NCI-H748 (cell line): ENCODE measurements at regions not wholly inside any gene's neighbourhood (a gene's known extent, or its start where the extent isn't known, plus 50 kb on each side); places are given as distances from the start of the nearest gene placed in this dataset.

Experiments used
- DNase-seq: peaks from one replicate; lab custom pipeline; 2025; ENCODE audit not compliant: unreplicated experiment; lab: John Stamatoyannopoulos, UW

DNA sequence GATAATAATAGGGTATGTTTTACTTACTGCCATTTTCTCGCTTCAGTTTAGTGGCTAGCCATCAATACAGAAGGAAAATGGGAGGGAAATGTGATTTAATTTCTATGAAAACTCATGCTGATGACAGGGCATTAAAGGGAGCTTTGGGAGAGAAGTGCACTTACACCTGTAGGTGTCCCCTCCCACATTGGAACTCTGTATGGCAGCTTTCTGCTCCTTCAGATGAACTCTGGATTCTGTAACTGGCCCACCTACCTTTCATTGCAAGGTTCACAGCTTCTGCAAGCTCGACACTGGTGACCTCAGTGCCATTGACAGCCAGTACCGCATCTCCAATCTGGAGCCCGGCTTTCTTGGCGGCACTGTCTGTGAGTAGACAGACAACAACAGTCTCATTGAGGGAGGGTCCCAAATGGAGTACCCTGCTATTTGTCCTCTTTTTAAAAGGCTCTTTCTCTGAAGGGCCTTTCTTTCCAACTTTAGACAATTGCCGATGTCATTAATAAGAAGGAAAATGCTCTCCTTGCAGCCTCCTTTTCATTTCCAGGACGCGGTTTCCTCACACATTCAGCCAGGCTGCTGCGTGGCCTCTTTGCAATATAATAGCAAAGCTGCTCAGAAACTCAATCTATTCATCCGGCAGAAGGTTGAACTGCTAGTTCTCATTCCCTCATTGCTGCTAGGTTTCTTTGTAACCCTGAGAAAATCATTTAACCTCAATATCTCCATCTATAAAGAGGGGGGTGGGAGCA lies 63.6 kb downstream of the NUDT12 start:
- DNase-seq, result no peak

DNA sequence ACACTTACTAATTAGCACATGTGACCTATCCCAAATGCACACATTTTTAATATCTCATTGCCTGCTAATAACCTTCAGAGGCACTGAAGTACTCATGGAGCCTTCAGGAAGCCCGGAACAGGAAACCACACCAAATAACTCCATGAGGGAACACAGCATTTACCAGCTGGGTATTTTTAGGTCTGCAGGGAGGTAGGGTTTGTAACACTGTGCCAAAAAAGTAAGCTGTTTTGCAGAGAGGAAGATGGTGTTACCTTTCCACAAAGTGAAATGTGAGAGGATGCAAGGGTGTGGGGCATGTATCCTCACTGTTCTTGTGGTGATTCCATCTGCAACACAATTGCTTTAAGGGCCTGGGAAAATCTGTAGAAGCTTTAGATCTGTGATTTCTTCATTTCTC lies 64.4 kb downstream of the NUDT12 start:
- no peak for DNase-seq

DNA sequence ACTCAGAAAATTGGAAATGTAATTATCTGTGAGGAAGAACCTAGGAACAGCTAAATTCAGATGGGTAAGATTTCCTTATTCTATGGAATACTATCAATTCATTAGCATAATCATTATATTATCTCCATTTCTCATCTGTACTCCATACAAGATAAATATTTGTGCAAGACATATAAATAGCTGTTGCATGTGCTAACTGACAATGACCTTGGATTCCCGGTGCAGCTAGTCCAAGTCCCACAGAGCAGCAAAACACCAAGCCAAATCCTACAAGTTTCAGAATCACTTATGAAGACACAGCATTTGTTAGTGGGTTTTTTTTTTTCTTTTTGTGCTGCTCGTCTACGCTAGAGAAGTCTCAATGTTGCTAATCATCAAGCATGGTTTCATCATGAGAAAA lies 64.8 kb downstream of the NUDT12 start:
- DNase-seq, result no peak

DNA sequence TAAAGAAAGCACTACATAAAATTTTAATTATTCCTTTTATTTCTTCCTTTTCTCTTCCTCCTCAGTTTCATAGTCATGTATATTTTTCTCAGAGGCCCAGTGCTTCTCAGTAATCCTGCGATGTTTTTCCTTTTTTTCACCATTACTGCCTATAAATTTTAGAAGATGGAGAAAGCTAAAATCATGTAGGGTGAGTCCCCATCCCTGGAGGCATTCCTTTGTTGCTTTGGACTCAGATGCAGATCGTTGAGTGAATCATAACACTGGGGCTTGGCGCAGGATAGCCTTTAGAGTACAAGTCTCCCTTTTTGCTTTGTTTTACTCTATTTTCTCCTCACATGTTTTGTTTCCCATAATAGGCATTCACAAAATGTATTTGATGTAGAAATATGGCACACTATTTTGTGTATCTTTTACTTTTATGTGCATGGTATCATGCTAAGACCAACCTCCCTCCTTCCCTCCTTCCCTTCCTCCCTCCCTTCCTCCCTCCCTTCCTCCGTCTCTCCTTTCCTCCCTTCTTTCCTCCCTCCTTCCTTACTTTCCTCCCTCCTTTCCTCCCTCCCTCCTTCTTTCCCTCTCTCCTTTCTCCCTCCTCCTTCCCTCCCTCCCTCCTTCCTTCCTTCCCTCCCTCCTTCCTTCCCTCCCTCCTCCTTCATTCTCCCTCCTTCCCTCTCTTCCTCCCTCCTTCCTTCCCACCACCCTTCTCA lies 72.4 kb downstream of the NUDT12 start:
- no peak for DNase-seq

DNA sequence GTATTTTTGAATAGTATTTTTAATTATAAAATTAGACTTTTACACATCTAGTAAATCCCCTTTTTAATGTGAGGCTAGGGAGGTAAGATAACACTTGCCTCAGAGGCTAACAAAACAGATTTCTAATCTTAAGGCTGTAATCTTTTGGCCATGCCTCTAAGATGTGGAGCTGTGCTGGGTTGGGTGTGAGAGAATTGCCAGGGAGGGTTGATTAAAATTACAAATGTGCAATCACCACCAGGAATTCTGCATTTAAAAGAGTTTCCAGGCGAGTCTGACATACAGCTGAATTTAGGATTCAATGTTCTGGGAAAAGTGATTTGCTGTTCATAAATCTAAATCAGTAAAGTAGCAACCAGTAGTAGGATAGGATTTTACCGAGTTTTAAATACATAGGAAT lies 73.3 kb downstream of the NUDT12 start:
- no peak for DNase-seq

DNA sequence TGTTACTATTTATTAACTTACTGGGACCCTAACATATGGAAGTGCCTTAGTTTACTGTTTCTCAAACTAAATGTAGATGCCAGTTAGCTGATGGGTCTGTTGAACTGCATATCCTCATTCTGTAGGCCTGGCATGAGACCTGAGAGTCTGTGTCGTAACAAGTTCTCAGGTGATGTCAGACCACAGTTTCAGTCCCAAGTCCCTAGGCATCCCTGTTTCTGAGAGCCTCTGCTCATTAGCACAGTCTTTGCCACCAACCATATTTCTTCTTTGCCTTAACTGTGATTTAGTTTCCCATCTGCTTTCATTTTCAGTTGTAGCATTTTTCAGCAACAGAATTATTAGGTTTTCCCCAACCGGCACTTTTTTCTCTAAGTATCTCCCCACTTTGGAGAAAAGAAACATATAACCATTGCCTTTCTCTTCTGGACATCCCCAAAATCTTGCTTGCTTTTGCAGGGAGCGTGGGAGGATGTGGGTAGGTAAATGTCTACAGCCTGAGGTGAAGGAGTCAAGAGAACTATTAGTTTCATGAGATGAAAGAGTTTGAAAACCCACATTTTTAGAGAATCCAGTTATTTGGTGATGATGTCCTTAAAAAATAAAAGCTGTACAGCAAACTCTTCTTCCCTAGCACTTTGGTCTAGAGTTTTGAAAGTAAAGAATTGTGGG lies 74.6 kb downstream of the NUDT12 start:
- DNase-seq, result no peak

DNA sequence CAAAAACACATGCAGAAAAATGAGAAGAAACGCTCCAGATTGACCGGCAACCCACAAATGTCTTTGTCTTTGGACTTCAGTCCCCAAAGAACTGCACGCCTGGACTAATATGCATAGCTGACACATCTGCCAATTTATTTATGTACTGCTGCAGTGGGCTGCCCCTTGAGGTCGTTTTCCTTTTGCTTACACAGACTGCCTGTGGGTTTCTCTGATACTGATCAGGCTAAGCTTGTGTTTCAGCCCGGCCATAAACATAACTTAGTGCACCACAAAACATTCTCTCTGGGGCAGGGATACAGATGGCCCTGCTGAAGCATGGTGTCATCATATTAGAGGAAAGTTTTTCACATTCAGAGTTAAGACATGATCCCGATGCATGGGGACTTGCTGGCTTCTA lies 75.4 kb downstream of the NUDT12 start:
- no peak for DNase-seq

DNA sequence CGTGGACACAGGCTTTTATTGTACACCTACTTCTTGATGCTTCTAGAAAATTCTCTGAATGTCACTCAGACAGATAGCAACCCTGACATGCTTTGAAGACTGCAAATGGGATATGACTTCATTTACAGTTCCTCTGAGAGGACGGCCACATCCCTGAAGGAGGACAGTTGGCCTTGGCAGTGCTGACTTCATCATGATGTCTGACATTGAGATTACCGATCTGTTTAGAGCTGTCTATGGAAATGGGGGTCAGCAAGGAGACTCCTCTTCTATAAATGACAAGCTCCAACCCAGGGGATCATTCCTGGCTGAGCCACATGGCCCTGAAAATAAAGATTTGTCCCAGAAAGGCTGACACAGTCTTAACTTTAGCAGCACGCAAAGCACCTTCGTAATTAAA lies 75.8 kb downstream of the NUDT12 start:
- DNase-seq, result no peak

DNA sequence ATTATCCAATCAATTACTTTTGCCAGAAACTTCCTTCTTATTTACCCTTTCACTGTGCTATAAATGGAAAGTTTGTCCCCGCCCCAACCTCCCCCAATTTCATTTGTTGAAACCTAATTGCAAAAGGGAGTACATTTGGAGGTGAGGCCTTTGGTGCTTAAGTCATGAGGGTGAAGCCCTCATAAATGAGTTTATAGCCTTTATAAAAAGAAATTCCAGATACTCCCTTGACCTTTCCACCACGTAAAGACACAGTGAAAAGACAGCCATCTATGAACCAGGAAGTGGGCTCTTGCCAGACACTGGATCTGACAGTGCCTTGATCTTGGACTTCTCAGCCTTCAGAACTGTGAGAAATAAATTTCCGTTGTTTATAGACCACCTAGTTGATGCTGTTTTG lies 82.3 kb downstream of the NUDT12 start:
- no peak for DNase-seq

DNA sequence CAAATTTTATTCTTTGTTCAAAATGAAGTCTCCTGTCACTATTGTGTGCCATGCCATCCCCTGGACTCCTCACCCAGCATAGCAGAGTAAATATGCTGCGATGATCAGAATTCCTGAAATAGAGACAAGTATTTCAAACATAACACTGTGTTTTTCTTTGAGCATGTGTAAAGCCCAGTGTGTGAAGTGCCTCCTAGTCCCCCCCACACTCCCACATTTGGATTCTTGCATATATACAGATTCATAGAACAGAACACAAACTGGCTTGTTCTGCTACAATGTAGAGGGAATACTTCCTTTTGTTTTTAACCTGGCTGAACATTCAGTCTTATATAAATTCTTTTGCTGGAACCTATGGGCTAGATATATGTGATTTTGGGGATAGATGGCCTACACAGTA lies 84.9 kb downstream of the NUDT12 start:
- DNase-seq, result no peak

DNA sequence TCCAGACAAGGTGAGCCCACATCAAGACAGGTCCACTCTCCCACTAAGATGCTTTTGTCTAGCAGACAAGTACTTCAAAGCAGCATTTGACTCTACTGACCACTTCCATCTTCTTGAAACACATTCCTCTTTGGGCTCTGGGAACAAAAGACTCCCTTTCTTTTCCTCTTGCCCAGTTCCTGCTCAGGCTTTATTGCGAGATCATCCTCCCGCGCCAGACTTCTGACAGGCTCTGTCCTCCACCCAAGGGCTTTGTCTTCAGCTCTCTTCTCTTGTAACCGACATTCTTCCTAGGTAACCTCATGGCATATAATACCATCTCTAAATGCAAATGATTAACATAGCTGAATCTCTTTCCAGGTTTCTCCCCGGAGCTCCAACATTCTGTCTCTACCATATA lies 85.8 kb downstream of the NUDT12 start:
- DNase-seq, result no peak

DNA sequence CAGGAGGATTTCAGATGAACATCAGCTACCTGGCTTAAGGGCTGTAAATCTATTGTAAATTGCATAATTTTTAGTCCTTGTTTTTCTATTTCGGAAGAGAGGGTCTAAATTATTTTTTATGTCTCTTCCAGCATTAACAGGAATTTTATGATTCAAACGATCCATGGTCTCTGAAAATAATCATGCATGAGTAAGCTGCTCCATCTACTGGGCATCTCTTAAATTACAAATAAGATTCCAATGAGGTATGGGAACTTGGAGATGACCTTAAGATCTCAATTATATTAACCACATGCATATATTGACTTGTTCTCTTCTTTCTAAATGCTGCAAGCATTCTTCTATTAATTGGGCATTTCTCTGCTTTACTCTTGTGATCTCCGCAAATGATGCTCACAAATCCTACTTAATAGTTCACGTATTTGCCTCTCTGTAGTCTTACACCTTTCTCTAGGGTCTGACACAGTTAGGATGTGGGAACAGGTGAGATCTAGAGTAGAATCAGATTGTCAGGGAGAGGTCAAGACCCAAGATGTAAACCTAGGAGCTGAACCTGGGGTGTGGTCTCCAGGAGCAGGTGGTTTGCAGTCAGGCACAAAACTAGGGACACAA lies 86.9 kb downstream of the NUDT12 start:
- DNase-seq, result peak; percentile 61

DNA sequence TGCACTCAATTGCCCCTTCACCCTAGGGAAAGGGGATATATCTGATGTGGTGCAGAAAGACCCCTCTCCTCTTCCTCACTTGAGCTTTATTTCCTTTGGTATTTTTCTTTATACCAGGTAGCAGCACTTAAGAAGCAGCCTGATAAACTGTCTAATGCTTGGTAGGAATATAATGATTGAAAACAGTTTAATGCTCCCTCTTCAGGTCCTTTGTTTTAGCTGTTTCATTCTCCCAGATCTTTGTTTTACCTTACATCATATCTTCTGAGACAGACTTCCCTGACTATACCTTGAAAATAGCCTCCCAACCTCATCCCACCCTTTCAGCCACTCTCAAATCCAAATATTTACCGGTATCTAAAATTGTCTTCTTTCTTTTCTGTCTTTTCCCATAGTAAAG lies 87.9 kb downstream of the NUDT12 start:
- no peak for DNase-seq

DNA sequence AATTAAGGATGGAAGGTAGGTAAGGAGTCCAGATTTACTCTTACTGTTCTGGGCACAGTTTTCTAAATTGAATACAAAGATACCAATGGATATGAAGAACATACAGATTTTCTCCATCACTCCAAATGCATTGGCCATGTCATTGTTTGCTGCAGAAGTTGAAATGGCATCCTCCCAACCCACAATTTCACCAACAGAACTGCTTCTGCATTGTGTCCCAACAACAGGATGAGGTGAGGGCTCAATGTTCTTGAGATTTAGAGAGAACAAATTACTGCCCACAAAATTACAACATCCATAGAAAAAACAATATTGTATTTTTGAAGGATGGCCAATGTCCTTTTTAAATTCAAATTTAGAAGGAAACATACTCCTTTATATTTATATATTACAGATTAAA lies 88.9 kb downstream of the NUDT12 start:
- DNase-seq, result no peak

DNA sequence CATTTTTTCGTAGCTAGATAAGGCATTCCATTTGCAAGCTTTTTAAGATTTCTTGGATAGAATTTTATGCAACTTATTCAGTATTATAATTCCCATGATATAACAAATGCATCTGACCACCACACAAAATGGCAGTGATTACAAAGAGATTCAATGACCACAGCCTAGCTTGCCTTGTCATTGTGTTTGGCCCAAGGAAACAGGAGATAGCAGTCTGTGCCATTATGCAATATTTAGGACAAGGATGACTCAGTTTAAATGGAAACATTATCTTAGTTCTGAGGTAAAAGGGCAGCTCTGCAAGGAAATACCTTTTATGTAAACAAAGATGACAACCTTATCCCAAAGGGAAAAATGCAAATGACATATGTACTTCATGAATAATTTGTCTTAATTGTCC lies 89.8 kb downstream of the NUDT12 start:
- no peak for DNase-seq

DNA sequence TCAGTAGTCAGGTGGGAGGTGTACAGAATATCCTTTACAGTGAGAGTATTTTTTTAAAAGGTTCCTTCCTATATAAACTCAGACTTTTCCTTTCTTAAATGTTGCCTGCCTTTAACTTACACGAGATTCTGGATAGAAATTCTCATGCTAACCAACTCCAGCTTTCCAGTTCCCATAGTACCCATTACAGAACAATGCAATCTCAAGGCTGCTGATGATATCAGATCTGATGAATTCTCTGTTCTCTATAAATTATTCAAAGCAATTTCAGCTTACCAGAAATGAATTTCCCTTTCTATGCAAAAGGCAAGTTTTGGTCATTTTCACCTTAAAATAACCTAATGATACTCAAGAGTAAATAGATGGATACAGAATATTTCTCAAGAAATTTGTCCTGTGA lies 90.3 kb downstream of the NUDT12 start:
- no peak for DNase-seq

DNA sequence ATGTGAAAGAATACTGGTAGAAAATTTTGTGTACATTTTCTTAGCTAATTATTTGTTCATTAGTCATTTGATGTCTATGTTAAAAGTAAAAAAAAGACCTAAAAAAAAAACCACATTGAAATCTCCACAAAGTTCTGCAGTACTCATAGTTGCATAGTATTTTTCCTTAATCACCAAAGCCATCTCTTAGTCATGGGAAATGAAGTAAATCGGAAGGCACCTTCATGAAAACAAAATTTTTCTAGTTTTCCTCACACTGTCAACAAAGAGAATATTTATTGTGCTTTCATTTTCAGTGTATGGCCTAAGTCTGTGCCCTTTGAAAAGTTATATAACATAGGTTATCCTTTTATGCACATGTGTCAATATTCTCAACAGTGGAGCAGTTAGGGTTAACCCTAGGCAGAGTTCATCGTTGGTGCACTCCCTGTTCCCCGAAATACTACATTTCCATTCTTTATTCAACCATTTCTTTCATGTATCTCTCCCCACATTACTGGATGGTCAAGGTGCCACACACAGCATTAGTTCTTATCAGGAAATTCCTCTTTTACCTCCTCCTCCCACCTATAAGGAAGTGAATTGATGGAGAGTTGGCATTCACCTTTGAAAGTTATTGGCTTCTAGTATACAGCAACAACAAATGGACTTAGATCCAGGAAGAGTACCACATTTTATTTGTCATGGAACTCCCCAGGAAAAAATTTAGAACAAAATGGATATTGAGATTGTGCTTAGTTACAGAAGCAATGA lies 93.1 kb downstream of the NUDT12 start:
- DNase-seq, result no peak

DNA sequence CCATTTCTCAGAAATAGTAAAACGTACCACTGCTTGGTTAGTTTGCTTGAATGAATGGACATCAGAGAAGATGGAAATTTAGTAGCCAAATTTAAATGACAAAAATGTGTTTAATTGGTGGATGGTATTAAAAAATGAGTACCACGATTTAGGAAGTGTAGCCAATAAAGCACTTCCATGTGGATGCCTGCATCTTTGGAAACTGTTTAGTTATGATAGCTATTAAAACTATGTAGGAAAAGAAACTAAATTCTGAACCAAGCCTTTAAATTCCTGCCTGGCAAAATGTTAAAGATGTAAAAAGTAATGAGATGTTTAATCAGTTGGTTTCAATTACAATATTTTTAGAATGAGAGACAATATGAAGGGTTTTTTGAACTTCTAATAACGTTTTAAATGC lies 94.8 kb downstream of the NUDT12 start:
- no peak for DNase-seq

DNA sequence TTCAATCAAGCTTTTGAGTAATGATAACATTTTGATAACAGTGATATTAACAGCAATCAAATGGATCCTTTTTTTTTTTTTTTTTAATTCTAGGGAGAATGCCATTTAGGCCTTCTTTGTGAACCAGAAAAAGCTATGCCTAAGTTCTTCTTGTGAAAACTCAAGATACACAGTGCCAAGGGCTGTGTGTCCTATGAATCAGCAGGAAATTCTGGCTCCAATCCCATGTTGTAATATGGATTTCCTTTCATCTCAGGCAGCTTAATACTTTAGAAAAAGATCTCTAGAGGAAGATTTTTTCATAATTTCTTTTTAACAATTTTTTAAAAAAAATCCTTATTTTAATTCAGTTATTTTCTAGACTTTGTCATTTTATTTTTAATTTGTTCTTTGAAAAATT lies 96.1 kb downstream of the NUDT12 start:
- no peak for DNase-seq

DNA sequence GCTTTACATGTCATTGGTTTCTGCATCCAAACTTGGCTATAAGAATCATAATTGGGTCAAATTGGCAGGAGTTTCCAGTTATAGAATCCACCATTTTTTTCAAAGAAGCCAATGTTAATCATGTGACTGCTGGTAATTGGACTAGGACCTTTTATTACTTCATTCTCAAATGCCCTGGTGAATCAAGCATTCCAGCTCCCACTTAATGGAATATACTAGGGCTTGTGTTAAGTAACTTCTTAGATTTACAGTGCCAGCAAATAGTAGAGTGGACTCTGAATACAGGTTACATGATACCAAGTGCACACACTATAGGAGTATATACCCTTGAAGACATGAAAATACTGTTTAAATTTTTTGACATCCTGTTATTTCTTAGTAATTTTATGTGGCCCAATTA lies 96.7 kb downstream of the NUDT12 start:
- DNase-seq, result no peak

DNA sequence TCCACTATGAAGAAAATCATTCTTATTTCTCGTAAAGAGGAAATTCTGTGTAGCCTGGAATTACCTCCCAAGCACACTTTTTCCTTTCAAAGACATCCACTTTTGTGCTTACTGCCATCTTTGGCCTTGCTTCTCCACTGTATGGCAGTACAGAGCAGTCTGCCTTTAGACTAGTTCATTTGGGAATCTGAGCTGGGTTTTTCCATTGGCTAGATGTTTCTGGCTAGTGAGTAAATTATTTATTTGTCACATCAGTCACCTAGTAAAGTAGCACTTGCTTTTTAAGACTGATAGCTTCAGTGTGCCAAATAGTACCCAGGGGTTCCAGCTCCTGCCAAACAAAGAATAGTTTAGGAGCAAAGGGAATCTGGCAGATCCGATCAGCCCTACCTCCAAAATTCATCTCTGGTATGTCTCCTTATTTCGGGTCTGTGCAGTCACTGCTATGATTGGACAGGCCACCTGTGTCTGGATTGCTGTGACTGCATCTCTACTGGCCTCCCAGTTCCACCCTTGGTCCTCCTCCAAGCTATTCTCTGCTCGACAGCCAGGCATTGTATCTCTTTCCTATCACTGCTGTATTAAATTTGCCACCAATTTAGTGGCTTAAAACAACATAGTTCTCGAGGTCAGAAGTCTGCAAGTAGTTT lies 97.6 kb downstream of the NUDT12 start:
- DNase-seq, result no peak
